Ishikawa (cell line): ENCODE measurements at regions not wholly inside any gene's neighbourhood (a gene's known extent, or its start where the extent isn't known, plus 50 kb on each side); places are given as distances from the start of the nearest gene placed in this dataset.

Experiments used
- CEBPB ChIP-seq: IDR thresholded peaks from 2 replicates; pipeline ENCODE4 v1.6.1; 2012
- CREB1 ChIP-seq: IDR thresholded peaks from 2 replicates; pipeline ENCODE4 v1.6.1; 2012; ENCODE audit warnings: low read depth
- EGR1 ChIP-seq: IDR thresholded peaks from 2 replicates; pipeline ENCODE4 v1.6.1; 2012
- EP300 ChIP-seq: IDR thresholded peaks from 2 replicates; pipeline ENCODE4 v1.6.1; 2012; ENCODE audit warnings: borderline replicate concordance
- FOXM1 ChIP-seq: IDR thresholded peaks from 2 replicates; pipeline ENCODE4 v1.6.1; 2012; ENCODE audit warnings: low read depth, borderline replicate concordance
- NFIC ChIP-seq: IDR thresholded peaks from 2 replicates; pipeline ENCODE4 v1.6.1; 2012
- RAD21 ChIP-seq: IDR thresholded peaks from 2 replicates; pipeline ENCODE4 v1.6.1; 2012; ENCODE audit warnings: low read depth
- TAF1 ChIP-seq: IDR thresholded peaks from 2 replicates; pipeline ENCODE4 v1.6.1; 2012; ENCODE audit warnings: low read depth, mild to moderate bottlenecking
- TCF12 ChIP-seq: IDR thresholded peaks from 2 replicates; pipeline ENCODE4 v1.6.1; 2012; ENCODE audit warnings: low read depth
- TEAD4 ChIP-seq: IDR thresholded peaks from 2 replicates; pipeline ENCODE4 v1.6.1; 2012
- YY1 ChIP-seq: IDR thresholded peaks from 2 replicates; pipeline ENCODE4 v1.6.1; 2012; ENCODE audit warnings: low read depth
- ZBTB7A ChIP-seq: IDR thresholded peaks from 2 replicates; pipeline ENCODE4 v1.6.1; 2012; ENCODE audit warnings: low read depth
- TF ChIP-seq, protein P1 (sequence below): IDR thresholded peaks from 2 replicates; pipeline ENCODE4 v1.6.1; 2012
- TF ChIP-seq, protein P2 (sequence below): IDR thresholded peaks from 2 replicates; pipeline ENCODE4 v1.6.1; 2012; ENCODE audit warnings: low read depth, mild to moderate bottlenecking
- TF ChIP-seq, protein P3 (sequence below): IDR thresholded peaks from 2 replicates; pipeline ENCODE4 v1.6.1; 2012

DNA sequence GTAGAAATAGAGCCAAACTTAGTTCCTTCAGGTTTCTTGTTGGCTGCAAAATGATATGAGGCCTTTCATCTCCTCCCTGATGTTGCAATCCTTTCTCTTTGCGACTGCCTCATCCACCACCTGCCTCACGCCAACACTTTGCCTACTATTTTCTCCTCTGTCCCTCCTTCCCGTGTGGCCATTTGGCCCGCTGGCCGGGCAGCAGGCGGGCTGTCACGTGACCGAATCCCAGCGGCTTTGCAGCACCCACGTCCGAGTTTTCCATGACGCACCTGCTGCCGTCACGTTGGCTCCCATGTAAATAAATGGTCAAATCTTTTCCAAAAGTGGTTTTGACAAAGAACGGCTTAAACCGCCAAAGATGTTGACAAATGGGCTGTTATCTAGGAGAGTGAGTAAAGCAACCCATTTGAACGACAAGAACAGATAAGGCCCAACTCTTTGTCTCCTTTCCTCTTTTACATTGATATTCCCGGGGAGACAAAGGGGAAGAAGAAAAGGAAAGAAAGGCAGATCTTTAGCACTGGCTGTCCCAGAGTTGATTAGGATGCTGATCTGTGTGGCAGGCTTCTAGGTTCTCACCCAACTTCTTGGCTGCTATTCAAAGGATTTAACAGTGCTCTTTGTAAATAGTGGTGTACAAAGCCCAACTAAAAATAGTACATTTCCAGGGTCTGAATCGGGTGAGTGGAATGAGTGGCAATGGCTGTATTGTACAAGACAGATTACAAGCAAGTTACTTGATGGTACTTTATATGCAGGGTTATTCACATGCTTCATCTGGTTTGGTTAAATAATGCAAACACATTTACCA is 174.2 kb upstream of the JADE1 start:
- TF ChIP-seq TAF1 (no peak), NFIC (no peak), TCF12 (no peak), EGR1 (no peak), RAD21 (no peak), EP300 (no peak), TEAD4 (no peak), YY1 (no peak), ZBTB7A (no peak)
- TF ChIP-seq, protein P1, sequence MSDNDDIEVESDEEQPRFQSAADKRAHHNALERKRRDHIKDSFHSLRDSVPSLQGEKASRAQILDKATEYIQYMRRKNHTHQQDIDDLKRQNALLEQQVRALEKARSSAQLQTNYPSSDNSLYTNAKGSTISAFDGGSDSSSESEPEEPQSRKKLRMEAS, result no peak
- TF ChIP-seq, protein P2, sequence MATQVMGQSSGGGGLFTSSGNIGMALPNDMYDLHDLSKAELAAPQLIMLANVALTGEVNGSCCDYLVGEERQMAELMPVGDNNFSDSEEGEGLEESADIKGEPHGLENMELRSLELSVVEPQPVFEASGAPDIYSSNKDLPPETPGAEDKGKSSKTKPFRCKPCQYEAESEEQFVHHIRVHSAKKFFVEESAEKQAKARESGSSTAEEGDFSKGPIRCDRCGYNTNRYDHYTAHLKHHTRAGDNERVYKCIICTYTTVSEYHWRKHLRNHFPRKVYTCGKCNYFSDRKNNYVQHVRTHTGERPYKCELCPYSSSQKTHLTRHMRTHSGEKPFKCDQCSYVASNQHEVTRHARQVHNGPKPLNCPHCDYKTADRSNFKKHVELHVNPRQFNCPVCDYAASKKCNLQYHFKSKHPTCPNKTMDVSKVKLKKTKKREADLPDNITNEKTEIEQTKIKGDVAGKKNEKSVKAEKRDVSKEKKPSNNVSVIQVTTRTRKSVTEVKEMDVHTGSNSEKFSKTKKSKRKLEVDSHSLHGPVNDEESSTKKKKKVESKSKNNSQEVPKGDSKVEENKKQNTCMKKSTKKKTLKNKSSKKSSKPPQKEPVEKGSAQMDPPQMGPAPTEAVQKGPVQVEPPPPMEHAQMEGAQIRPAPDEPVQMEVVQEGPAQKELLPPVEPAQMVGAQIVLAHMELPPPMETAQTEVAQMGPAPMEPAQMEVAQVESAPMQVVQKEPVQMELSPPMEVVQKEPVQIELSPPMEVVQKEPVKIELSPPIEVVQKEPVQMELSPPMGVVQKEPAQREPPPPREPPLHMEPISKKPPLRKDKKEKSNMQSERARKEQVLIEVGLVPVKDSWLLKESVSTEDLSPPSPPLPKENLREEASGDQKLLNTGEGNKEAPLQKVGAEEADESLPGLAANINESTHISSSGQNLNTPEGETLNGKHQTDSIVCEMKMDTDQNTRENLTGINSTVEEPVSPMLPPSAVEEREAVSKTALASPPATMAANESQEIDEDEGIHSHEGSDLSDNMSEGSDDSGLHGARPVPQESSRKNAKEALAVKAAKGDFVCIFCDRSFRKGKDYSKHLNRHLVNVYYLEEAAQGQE, result no peak
- TF ChIP-seq, protein P3, sequence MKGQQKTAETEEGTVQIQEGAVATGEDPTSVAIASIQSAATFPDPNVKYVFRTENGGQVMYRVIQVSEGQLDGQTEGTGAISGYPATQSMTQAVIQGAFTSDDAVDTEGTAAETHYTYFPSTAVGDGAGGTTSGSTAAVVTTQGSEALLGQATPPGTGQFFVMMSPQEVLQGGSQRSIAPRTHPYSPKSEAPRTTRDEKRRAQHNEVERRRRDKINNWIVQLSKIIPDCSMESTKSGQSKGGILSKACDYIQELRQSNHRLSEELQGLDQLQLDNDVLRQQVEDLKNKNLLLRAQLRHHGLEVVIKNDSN, result no peak

DNA sequence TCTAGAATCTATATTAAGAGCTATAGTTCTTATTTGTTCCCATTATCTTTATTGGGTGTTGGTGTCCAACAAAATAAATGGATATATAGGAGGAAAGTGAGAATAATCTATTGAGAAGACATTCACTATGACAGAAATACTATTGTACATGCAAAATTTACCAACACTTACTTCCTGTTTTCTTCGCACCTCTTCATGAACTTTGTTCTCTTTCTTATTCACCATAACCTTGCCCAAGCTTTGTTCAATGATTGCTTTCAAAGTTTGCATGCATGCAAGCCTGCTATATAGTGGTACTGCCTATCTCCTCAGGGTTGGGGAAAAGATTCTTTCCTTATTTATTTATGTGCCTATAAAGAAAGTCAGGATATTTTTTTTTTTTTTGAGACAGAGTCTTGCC is 176.4 kb upstream of the JADE1 start:
- TF ChIP-seq, protein P3, result no peak
- TF ChIP-seq, protein P1, result no peak
- no peak for TF ChIP-seq TAF1
- TF ChIP-seq TEAD4, result no peak
- no peak for TF ChIP-seq CREB1

DNA sequence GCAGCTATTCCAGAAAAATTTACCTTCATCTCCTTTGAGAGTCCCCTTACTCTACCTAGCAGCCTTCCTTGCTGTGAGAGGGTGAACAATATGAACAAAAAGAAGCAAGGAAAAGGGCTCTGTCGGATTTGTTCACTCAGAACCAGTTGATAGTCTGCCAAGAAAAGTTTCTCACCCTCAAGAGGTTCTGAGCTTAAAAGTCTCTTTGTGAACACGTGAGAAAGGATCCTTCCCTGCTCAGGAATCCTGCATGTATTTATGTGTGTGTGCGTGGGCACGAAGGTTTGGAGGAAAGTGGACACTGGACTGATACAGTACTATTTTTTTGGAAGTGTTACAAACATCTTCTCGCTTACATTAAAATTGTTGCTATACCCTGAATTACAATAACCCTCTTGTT is 178.6 kb upstream of the JADE1 start:
- TF ChIP-seq CEBPB (no peak), YY1 (no peak), EGR1 (no peak), TCF12 (no peak), FOXM1 (no peak), CREB1 (no peak), TEAD4 (no peak), TAF1 (no peak), RAD21 (no peak), NFIC (no peak), ZBTB7A (no peak), EP300 (no peak)
- TF ChIP-seq, protein P1, result no peak
- TF ChIP-seq, protein P3, result no peak
- TF ChIP-seq, protein P2, result no peak

DNA sequence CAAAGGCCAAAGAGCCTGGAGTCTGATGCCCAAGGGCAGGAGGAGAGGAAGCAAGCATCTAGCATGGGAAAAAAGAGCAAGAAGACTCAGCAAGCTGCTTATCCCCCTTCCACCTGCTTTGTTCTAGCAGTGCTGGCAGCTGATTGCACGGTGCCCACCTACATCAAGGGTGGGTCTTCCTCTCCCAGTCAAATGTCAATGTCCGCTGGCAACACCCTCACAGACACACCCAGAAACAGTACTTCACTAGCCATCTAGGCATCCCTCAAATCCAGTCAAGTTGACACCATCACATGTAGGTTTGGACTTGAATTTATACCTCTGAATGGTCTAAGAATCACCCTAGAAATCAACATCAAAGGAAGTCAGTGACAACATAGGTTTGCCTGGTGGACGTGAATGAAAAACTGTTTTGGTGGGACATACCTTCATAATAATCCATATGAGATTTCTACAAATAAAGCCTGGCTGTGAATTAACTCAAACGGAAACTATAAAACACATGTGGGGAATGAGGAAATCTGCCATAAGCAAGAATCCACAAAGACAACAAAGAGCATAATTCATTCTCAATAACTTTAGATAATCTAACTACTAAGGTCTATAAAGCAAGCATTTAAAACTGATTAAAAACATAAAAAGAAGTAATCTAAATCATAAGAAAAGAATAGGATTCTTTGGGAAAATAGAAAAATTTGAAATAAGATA is 185.8 kb upstream of the JADE1 start:
- TF ChIP-seq TAF1 (no peak), TEAD4 (no peak), YY1 (no peak), CEBPB (no peak), NFIC (no peak), EP300 (no peak), TCF12 (no peak), EGR1 (no peak), ZBTB7A (no peak), RAD21 (no peak), FOXM1 (no peak)
- TF ChIP-seq, protein P1, result no peak
- TF ChIP-seq, protein P3, result no peak
- TF ChIP-seq, protein P2, result no peak
